Right lobe of liver (tissue), 4 donors: ENCODE measurements at regions not wholly inside any gene's neighbourhood (a gene's known extent, or its start where the extent isn't known, plus 50 kb on each side); places are given as distances from the start of the nearest gene placed in this dataset.

ENCODE experiments used
- POLR2A ChIP-seq: fragments of 450-650 bp; IDR thresholded peaks from one replicate; pipeline ENCODE4 v1.6.1; 2017; ENCODE audit warnings: antibody characterized with exemption, mild to moderate bottlenecking
- TF ChIP-seq, protein P1 (sequence below), 4 donors: fragments of 200-600 bp in 3 of 4; fragments of 450-650 bp in 1 of 4; IDR thresholded peaks; one replicate each; pipeline versions ENCODE4 v1.5.1 to v1.8.0; 2016 to 2022; ENCODE audit warnings: antibody characterized with exemption in 4 of 4, mild to moderate bottlenecking in 2 of 4
- donor health status: DM: no; HTN: no; CAD: no.
- donor health status: DM: no; HTN: no; CAD: no.
- donor health status: DM: no; HTN: yes; CAD: no.

DNA sequence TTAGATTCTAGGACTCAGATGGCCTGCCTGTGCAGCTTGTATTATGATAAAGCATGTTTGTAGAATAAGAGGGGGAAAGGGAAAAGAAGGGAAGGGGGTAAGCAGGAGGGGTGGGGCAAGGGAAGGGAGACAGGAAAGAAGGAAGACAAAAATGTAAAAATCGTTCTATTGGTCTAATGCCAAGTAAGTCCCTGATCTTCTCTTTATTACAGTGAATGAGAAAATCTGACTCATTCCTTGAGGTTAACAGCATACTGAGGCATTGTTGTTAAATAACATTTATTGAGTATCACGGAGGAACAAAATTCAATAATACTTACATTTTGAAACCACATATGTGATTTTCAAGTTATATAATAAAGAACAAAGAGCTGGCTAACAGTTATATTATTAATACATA lies 1534.7 kb downstream of the OLFM4 start:
- TF ChIP-seq, protein P1, sequence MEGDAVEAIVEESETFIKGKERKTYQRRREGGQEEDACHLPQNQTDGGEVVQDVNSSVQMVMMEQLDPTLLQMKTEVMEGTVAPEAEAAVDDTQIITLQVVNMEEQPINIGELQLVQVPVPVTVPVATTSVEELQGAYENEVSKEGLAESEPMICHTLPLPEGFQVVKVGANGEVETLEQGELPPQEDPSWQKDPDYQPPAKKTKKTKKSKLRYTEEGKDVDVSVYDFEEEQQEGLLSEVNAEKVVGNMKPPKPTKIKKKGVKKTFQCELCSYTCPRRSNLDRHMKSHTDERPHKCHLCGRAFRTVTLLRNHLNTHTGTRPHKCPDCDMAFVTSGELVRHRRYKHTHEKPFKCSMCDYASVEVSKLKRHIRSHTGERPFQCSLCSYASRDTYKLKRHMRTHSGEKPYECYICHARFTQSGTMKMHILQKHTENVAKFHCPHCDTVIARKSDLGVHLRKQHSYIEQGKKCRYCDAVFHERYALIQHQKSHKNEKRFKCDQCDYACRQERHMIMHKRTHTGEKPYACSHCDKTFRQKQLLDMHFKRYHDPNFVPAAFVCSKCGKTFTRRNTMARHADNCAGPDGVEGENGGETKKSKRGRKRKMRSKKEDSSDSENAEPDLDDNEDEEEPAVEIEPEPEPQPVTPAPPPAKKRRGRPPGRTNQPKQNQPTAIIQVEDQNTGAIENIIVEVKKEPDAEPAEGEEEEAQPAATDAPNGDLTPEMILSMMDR (IDR thresholded peaks at IDR 0.05) = no peak
- TF ChIP-seq POLR2A = no peak
